T-cell (primary cell): ENCODE measurements at regions not wholly inside any gene's neighbourhood (a gene's known extent, or its start where the extent isn't known, plus 50 kb on each side); places are given as distances from the start of the nearest gene placed in this dataset.
"Not testable (repeated sequence)": the region's sequence is repeated elsewhere in the genome, so short reads cannot be mapped to it uniquely, and the experiment has no call there.

Experiments used
- ATAC-seq, 4 experiments: fragments of 200-7000 bp in 3 of 4; fragments of 150-1000 bp in 1 of 4; cut with Tn5 transposase; replicated peaks in 1 of 4; 1 replicate in 3 of 4; 2 replicates in 1 of 4; pipeline ENCODE4 v1.10.0; 2021; ENCODE audit warnings: moderate library complexity in 3 of 4, mild to moderate bottlenecking in 2 of 4, moderate number of reproducible peaks in 1 of 4
- CTCF ChIA-PET, 2 donors: fragments of 300-600 bp; sonication (Branson Sonifier 250); formaldehyde crosslinking; loops; one replicate each; lab custom pipeline; 2022; ENCODE audit warnings: antibody characterized with exemption in 2 of 2; lab: Charles Lee
- POLR2A ChIA-PET, 2 donors: fragments of 300-600 bp; sonication (Branson Sonifier 250); formaldehyde crosslinking; loops; one replicate each; lab custom pipeline; 2022; ENCODE audit warnings: antibody characterized with exemption in 2 of 2; lab: Charles Lee
- DNase-seq, 35 experiments: peaks; one replicate each; pipeline versions ENCODE4 v3.0.0 to v3.0.0-alpha.2; 2013 to 2023
- H3K27ac ChIP-seq: one replicate; pipeline ENCODE4 v1.5.1; 2013; ENCODE audit warnings: low read length
- H3K27me3 ChIP-seq, 2 experiments: replicated peaks in 1 of 2; 1 replicate in 1 of 2; 2 replicates in 1 of 2; pipeline versions ENCODE4 v1.6.1 to v1.7.0; 2013; ENCODE audit warnings: low read length in 1 of 2, mixed read lengths in 1 of 2; ENCODE audit not compliant: control insufficient read depth in 2 of 2, insufficient read depth in 2 of 2; ENCODE audit errors: extremely low read depth in 1 of 2
- H3K36me3 ChIP-seq, 2 donors: 1 replicate in 1 of 2; 2 replicates in 1 of 2; pipeline versions ENCODE4 v1.6.1 to v1.7.0; 2013; ENCODE audit warnings: low read length in 1 of 2; ENCODE audit not compliant: control insufficient read depth in 2 of 2, insufficient read depth in 1 of 2; ENCODE audit errors: extremely low read depth in 1 of 2
- H3K4me1 ChIP-seq, 2 experiments: 1 replicate in 1 of 2; 2 replicates in 1 of 2; pipeline versions ENCODE4 v1.6.1 to v1.7.0; 2013; ENCODE audit warnings: low read length in 2 of 2, mixed read lengths in 1 of 2; ENCODE audit not compliant: insufficient read depth in 2 of 2, control insufficient read depth in 1 of 2; ENCODE audit errors: extremely low read depth in 1 of 2
- H3K4me3 ChIP-seq, 2 donors: 1 replicate in 1 of 2; 2 replicates in 1 of 2; pipeline versions ENCODE4 v1.5.1 to v1.7.0; 2013; ENCODE audit warnings: mild to moderate bottlenecking in 2 of 2, low read length in 1 of 2, moderate library complexity in 1 of 2; ENCODE audit not compliant: control insufficient read depth in 1 of 2; ENCODE audit errors: extremely low read depth in 1 of 2
- H3K9me3 ChIP-seq: 2 replicates; pipeline ENCODE4 v1.7.0; 2013
- H3K27ac Mint-ChIP-seq, 2 donors: one replicate each; pipeline ENCODE4 v1.8.0; 2020 to 2021; ENCODE audit warnings: mild to moderate bottlenecking in 2 of 2, mixed read lengths in 2 of 2
- H3K27me3 Mint-ChIP-seq, 2 donors: one replicate each; pipeline ENCODE4 v1.8.0; 2021 to 2022; ENCODE audit warnings: mixed read lengths in 2 of 2
- H3K36me3 Mint-ChIP-seq: one replicate; pipeline ENCODE4 v1.8.0; 2021; ENCODE audit warnings: mixed read lengths
- H3K4me1 Mint-ChIP-seq, 3 donors: one replicate each; pipeline ENCODE4 v1.8.0; 2020 to 2022; ENCODE audit warnings: mixed read lengths in 3 of 3, mild to moderate bottlenecking in 1 of 3
- H3K4me3 Mint-ChIP-seq, 3 donors: one replicate each; pipeline ENCODE4 v1.8.0; 2020 to 2022; ENCODE audit warnings: mild to moderate bottlenecking in 3 of 3, mixed read lengths in 3 of 3, moderate library complexity in 3 of 3
- H3K9me3 Mint-ChIP-seq, 3 donors: one replicate each; pipeline ENCODE4 v1.8.0; 2020 to 2022; ENCODE audit warnings: mixed read lengths in 3 of 3
- WGBS: methylation state at CpG from one replicate; pipeline ENCODE4 v1.1.5; 2013; ENCODE audit warnings: missing lambda C conversion rate; ENCODE audit not compliant: insufficient coverage; 5-methylcytosine and 5-hydroxymethylcytosine counted together

DNA sequence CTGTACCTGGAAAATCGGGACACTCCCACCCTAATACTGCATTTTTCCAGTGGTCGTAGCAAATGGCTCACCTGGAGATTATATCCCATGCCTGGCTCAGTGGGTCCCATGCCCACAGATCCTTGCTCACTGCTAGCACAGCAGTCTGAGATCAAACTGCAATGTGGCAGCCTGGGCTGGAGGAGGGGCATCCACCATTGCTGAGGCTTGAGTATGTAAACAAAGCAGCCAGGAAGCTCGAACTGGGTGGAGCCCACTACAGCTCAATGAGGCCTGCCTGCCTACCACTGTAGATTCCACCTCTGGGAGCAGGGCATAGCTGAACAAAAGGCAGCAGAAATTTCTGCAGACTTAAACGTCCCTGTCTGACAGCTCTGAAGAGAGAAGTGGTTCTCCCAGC lies 213.6 kb upstream of the COX10 start:
- H3K4me3 Mint-ChIP-seq, POLR2A ChIA-PET, H3K36me3 ChIP-seq, H3K27ac ChIP-seq, H3K27ac Mint-ChIP-seq, DNase-seq, H3K9me3 ChIP-seq, ATAC-seq, H3K27me3 ChIP-seq, H3K4me3 ChIP-seq, H3K4me1 ChIP-seq, H3K27me3 Mint-ChIP-seq, H3K4me1 Mint-ChIP-seq, CTCF ChIA-PET: not testable (repeated sequence)
- Mint-ChIP-seq H3K36me3 (peaks cover 18% of the 10 kb centered on the region), H3K9me3 (peaks cover 7 to 17% (median 12%) of the 10 kb centered on the region in 3 donors)
- WGBS: 67% methylated on average over 3 of the region's 4 CpGs

- Histone ChIP-seq H3K4me3 (no peak overlapping the region), H3K4me1 (no peaks in the 10 kb centered on the region), H3K27ac (no peak overlapping the region), H3K9me3 (no peaks in the 10 kb centered on the region), H3K27me3 (no peaks in the 10 kb centered on the region), H3K36me3 (no peaks in the 10 kb centered on the region)
- ChIA-PET CTCF (no interaction called here), POLR2A (no interaction called here)
- Mint-ChIP-seq H3K4me3 (no peak overlapping the region), H3K27ac (no peak overlapping the region), H3K27me3 (no peaks in the 10 kb centered on the region), H3K4me1 (peaks cover 0 to 3% (median 0%) of the 10 kb centered on the region in 3 donors), H3K36me3 (peaks cover 9% of the 10 kb centered on the region), H3K9me3 (peaks cover 2 to 15% (median 9%) of the 10 kb centered on the region in 3 donors)
- DNase-seq: no peak
- WGBS: no CpG with 5 or more reads among the region's 3 CpGs
- ATAC-seq: no peak
Observed at GRCh38 chr17:13862346-13862745, 207.0 kb upstream of the COX10 start.

DNA sequence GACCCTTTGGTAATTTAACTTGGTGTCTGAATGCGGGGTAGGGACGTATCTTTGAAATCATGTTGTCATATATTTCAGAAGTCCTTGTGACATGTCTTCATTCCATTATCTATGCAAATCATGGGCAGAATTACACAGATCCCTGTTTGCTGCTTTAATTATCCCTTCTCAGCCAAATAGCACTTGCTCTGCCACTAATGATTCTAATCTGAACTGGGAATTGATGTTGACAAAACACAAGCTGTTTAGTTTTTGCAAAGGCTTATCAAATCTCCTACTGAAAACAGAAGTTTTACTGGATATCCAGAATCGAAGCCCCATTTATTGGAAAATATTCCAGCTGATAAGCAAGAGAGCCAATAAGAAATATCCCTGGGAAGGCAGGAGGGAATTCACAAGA lies 205.9 kb upstream of the COX10 start:
- Mint-ChIP-seq H3K9me3 (peaks cover 2 to 9% (median 8%) of the 10 kb centered on the region in 3 donors), H3K36me3 (peaks cover 6% of the 10 kb centered on the region), H3K4me3 (no peak overlapping the region), H3K27ac (no peak overlapping the region), H3K27me3 (no peaks in the 10 kb centered on the region), H3K4me1 (peaks cover 0 to 3% (median 0%) of the 10 kb centered on the region in 3 donors)
- Histone ChIP-seq H3K4me1 (no peaks in the 10 kb centered on the region), H3K27me3 (no peaks in the 10 kb centered on the region), H3K27ac (no peak overlapping the region), H3K4me3 (no peak overlapping the region), H3K9me3 (no peaks in the 10 kb centered on the region), H3K36me3 (no peaks in the 10 kb centered on the region)
- WGBS: no CpG with 5 or more reads among the region's 3 CpGs
- ATAC-seq (no peak), DNase-seq (no peak)
- POLR2A ChIA-PET: no interaction called here
- CTCF ChIA-PET: no interaction called here

DNA sequence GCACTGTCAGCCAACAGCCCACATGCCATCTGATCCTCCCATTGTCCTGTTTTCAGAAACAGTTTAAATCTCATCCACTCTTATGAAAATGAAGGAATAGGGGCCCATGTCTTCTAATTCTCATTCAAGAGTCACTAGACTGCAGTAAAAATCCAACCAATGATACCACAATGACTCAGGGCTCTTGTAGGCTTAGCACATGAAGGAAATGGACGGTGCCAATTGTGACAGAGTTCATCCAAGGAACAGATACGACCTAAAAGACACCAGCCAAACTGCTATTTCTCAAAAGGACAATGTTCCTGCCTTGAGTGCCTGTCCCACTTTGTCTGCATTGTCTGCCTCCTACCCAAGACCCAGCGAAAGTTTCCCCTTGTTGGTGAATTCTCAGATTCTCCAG lies 204.8 kb upstream of the COX10 start:
- H3K27me3 ChIP-seq: no peaks in the 10 kb centered on the region
- DNase-seq (no peak), ATAC-seq (no peak)
- Mint-ChIP-seq H3K36me3 (peaks cover 6% of the 10 kb centered on the region), H3K9me3 (peaks cover 2 to 8% (median 6%) of the 10 kb centered on the region in 3 donors), H3K27me3 (no peaks in the 10 kb centered on the region), H3K4me1 (peaks cover 0 to 3% (median 0%) of the 10 kb centered on the region in 3 donors), H3K27ac (no peak overlapping the region), H3K4me3 (no peak overlapping the region)
- 39% methylated on average over 2 of the region's 3 CpGs for WGBS
- no peaks in the 10 kb centered on the region for H3K4me1 ChIP-seq
- no peak overlapping the region for H3K27ac ChIP-seq
- POLR2A ChIA-PET: no interaction called here
- H3K4me3 ChIP-seq: no peak overlapping the region
- no peaks in the 10 kb centered on the region for H3K9me3 ChIP-seq
- H3K36me3 ChIP-seq: no peaks in the 10 kb centered on the region
- CTCF ChIA-PET: no interaction called here

GRCh38 chr17:13865650-13866049 lies 203.7 kb upstream of the COX10 start:
- ChIA-PET POLR2A (no interaction called here), CTCF (no interaction called here)
- H3K4me3 Mint-ChIP-seq: no peak overlapping the region

GRCh38 chr17:13869331-13869940 lies 199.9 kb upstream of the COX10 start:
- H3K4me3 ChIP-seq: no peak overlapping the region
- no peak for ATAC-seq

More at GRCh38 chr17:13865650-13866049, 203.7 kb upstream of the COX10 start:
- DNase-seq: no peak
- Mint-ChIP-seq H3K4me1 (peaks cover 0 to 3% (median 0%) of the 10 kb centered on the region in 3 donors), H3K36me3 (peaks cover 6% of the 10 kb centered on the region), H3K27ac (no peak overlapping the region), H3K9me3 (peaks cover 0 to 8% (median 3%) of the 10 kb centered on the region in 3 donors), H3K27me3 (no peaks in the 10 kb centered on the region)
- 20% methylated on average over 1 of the region's 2 CpGs for WGBS
- Histone ChIP-seq H3K9me3 (no peaks in the 10 kb centered on the region), H3K4me3 (no peak overlapping the region), H3K4me1 (no peaks in the 10 kb centered on the region), H3K36me3 (no peaks in the 10 kb centered on the region), H3K27ac (no peak overlapping the region), H3K27me3 (no peaks in the 10 kb centered on the region)
- no peak for ATAC-seq

More at GRCh38 chr17:13869331-13869940, 199.9 kb upstream of the COX10 start:
- Mint-ChIP-seq H3K4me1 (peaks cover 0 to 3% (median 0%) of the 10 kb centered on the region in 3 donors), H3K27ac (no peak overlapping the region), H3K9me3 (peaks cover 0 to 7% (median 3%) of the 10 kb centered on the region in 3 donors), H3K36me3 (peaks cover 15% of the 10 kb centered on the region), H3K4me3 (no peak overlapping the region), H3K27me3 (no peaks in the 10 kb centered on the region)
- H3K27ac ChIP-seq: no peak overlapping the region
- H3K36me3 ChIP-seq: no peaks in the 10 kb centered on the region
- H3K4me1 ChIP-seq: no peaks in the 10 kb centered on the region
- no peaks in the 10 kb centered on the region for H3K27me3 ChIP-seq
- 80% methylated on average over 6 of the region's 9 CpGs for WGBS
- DNase-seq: no peak
- CTCF ChIA-PET: no interaction called here
- POLR2A ChIA-PET: no interaction called here
- no peaks in the 10 kb centered on the region for H3K9me3 ChIP-seq
